Stimulated activated CD8-positive, alpha-beta memory T cell treated with anti-CD3 and anti-CD28 coated beads, Interleukin-2, amount 100 ng/mL, for 48 hours (primary cell): ENCODE measurements at regions not wholly inside any gene's neighbourhood (a gene's known extent, or its start where the extent isn't known, plus 50 kb on each side); places are given as distances from the start of the nearest gene placed in this dataset.
"Not testable (repeated sequence)": the region's sequence is repeated elsewhere in the genome, so short reads cannot be mapped to it uniquely, and the experiment has no call there.

ENCODE experiments used
- DNase-seq, 2 donors: peaks; one replicate each; pipeline ENCODE4 v3.0.0-alpha.2; 2020; ENCODE audit warnings: low read depth in 2 of 2

DNA sequence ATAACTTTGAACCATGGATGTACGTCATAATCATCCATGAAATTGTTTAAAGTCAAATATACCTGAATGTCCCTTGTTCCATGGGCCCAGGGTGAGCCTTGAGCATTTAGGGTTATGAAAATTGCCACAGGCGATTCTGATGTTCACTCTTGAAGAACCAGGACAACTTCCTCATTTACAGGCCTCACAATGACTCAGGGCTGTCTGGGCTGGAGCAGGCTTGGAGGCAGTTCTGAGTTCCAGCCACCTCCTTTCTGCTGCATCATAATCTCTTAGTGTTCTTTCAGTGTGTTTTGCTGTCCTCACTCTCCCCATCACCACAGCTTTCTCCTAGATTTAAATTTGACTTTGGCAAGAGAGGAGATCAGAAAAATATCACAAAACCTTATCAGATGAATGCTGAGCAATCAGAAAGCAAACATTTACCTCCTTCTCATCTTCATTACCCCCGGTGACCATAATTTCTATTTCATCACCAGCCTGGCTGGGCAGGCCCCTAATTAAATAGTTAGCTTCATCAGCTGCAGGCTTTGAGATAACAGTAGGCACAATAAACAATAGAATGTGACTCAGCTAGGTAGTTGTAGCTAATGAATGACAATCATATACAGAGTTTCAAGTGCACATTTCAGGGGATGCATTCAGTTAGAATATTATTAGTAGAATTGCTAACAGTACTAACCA, 571.0 kb downstream of the SH2D4B start:
- no peak for DNase-seq

DNA sequence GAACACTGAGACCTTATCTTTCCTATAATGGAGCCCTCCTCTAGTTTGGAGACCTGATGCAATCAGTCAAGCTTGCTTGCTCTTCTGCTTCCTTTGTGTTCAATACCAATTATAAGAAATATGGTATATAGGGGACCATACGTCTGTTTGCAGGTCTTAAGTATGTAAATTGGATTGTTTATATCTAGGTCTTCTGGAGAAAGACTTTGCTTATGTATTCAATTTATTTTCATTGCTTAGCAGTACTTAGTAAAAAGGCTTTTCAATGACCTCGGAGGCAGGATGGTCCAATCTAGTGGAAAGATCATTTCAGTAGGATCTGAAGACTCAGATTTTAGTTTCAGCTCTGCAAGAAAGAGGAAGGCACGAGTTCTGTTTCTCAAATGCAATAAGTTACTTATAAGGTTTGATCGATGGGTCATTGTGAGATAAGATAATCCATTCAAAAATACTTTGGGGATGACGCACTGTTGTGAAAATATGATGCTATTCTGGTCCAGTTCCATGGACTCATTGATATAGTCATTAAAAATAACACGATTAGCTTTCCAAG, 571.6 kb downstream of the SH2D4B start:
- no peak for DNase-seq

DNA sequence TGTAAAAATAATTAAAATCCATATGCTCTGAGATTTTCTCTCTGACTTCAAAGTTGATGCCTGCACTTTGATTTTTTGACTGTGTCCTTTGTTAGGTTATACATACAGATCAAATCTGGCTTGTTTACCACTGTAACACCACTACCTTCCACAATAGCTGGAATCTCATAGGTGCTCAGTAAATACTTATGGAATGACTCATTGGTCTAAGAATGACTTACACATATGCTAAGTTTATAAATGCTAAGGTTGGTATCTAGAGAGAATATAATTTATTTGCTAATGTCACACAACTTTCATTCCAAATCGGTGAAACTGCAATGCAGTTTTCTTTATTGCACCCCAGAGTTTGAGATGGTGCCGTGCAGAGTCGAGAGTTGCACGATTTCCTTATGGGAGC, 578.5 kb downstream of the SH2D4B start:
- no peak for DNase-seq

DNA sequence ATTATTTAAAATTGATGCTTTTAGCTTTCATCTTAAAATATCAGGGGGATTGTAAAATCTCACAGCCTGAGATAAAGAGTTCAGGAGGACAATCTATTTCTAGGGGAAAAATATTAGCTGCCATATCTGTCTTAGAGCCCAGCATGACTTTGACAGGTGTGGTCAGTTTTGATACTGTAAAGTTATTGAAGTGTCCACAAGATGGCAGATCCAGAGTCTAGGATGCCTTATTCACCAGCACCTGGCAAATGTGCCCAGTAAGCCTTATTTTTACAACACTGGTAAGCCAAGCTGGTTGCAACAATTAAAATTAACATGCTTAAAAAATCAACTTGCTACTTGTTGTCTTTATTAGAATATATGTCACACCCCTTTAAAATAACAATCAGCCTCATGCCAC, 579.3 kb downstream of the SH2D4B start:
- no peak for DNase-seq

DNA sequence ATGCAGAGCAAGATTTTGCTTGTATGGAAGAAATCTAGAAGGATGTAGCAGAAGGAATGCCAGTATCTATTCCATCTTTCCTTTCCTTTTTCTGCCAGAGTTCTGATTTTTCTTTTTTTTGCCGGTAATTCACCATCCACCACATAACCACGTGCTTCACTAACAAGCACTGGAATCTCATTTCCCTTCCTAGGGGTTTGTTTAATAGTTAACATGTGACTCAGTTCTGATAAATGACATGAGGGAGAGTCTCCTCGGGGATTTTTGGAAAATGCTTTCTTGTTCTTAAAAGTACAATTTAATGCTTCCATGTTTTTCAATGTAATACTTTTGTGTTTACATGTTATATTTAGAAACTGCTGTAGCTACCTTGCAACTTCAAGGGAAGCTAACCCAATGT, 590.2 kb downstream of the SH2D4B start:
- no peak for DNase-seq

DNA sequence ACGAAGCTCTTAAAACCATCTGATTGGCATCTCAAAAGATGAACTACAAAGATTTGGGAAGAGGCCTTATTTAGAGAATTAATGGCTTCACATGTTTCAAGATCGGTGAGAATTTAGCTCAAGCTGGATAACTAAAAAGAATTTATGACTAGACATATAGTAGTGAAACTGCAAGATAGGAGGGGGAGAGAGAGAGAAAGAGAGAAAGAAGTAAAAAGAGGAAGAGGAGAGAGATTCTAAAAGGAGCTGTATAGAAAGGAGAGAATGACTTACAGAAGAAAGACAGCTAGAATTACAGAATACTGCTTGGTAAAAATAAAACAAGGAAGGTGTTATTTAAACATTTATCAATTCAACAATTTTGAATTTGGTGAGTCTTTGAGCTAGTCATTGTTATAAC, 592.3 kb downstream of the SH2D4B start:
- DNase-seq, result no peak

DNA sequence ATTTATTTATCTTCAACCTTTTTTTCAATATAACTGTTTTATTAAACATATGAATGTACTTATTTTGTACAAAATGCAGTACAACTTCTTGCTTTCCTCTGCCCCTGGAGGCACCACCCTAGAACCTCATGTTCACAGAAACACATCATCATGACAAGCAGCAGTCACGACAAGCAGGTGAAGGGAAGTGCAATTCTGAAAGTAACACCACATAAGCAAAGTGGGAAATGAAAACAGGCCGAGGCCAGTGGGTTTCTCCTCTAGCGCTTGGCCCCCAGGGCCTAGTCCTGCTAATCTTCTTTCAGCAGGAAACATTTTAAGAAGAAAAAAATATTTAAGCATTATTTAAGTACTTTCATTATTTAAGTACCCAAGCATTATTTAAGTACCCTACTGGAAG, 598.1 kb downstream of the SH2D4B start:
- no peak for DNase-seq

DNA sequence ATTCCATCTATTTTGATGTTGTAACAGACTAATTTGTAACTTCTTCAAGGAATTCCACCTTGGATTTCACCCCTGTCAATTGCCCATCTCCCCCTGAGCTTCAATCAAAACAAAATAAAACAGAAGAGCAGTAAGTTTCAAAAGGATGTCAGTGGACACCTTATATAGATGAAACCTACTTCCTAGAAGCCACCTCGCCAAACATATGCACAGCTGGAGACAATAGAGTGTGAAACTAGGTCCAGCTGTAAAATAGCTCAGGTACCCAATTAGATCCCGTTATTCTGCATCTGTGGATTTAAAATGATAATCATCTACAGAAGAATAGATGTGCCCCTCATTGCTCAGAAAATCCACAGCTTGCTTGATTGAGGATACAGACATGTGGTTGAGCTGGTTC, 598.6 kb downstream of the SH2D4B start:
- DNase-seq, result no peak

DNA sequence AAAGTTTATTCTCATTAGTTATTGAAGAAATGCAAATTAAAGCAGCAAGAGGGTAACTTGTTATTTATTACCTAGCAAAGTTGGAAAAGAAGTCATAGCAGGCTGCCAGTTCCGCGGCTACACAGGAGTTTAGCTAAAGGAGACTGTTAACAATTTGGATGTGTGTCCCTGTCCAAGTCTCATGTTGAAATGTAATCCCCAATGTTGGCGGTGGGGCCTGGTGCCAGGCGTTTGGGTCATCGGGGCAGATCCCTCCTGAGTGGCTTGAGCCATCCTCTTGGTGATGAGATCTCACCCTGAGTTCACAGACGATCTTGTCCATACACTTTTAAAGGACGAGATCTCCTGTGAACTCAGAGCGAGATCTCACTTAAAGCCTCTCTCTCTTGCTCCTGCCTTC, 608.3 kb downstream of the SH2D4B start:
- DNase-seq, result no peak

DNA sequence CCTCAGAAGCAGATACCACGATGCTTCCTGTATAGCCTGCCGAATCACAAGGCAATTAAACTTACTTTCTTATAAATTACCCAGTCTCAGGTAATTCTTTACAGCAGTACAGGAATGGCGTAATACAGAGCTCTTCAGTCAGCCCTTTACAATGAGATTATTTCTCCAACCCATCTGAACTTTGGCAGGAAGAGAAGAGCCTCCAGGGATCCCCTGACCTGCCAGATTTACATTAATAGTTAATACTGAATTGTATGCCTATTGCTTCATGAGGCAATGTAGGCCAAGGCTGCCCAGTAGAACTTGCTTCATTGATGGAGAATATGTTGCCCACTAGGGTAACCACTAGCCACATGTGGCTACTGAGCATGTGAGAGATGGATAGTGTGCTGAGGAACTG, 608.7 kb downstream of the SH2D4B start:
- no peak for DNase-seq

DNA sequence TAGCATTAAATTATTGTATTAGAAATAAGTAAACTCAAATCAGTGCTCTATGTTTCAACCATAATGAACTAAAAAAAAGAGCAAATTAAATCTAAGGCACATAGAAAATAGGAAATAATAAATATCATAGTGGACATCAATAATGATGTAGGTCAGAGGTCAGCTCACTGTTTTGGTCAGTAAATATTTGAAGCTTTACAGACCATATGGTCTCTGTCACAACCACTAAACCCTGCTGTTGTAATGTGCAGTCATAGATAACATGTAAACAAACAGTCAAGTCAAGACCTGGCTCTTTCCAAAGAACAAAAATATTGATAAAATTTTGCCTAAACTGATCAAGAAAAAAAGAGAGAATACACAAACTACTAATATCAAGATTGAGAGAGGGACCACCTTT, 615.0 kb downstream of the SH2D4B start:
- no peak for DNase-seq

DNA sequence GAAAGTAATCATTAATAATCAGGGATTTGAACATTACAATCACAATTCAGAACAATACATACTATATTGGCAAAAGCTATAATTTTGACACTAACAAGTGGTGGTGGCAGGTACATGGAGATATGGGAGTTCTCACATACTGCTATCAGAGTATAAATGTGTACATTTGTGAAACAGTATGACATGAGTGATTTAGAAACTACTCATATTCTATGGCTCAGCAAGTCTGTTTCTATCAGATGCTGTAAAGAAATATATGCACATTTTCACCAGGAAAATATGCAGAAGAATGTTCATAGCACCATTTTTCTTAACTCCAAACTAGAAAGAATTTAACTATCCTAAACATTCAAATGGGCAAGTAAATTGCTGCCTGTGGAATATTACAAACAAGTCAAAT, 620.0 kb downstream of the SH2D4B start:
- no peak for DNase-seq

DNA sequence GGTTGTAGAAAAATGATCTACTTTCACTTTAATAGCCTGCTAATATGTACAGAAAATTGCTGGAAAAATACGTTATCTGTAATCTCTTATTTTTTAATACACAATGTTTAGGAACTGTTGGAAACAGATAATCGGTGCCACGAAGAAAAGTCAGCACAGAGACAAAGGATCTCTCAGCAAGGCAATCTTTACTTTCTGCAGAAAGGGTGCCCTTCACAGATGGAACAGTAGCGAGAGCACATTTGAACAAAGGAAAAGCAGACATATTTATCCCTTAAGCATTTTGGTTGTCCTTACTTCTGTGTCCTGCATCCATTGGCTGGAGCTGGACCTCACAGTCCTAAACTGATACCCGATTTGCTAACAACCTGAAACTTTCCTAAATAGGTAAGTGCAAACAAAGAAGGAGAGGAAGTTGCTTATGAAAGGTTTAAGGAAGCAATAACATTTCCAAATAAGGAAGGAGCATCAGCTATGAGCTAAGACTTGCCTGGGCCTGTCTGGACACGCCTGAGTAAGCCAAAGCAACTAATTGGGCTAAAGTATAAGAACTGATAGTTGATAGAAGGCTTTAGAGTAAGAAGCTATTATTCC, 640.0 kb downstream of the SH2D4B start:
- no peak for DNase-seq

DNA sequence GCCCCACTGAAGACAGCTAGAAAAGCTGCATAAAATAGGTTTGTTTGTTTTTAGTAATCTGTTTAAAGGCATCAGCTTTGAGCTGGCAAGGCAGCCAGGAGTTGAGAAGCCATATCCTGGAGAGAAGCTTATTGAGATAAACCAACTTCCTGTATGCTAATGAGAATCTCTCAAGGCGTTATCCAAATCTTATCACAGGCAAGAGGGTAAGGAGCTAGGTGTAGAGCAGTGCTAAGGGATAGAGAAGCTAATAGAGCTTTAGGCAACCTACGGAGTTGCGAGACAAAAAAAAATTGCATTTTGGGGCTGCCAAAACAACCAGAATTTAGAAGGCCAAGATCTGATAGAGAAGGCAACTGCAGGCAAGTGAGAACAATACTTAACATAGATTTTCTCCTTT, 641.6 kb downstream of the SH2D4B start:
- no peak for DNase-seq

DNA sequence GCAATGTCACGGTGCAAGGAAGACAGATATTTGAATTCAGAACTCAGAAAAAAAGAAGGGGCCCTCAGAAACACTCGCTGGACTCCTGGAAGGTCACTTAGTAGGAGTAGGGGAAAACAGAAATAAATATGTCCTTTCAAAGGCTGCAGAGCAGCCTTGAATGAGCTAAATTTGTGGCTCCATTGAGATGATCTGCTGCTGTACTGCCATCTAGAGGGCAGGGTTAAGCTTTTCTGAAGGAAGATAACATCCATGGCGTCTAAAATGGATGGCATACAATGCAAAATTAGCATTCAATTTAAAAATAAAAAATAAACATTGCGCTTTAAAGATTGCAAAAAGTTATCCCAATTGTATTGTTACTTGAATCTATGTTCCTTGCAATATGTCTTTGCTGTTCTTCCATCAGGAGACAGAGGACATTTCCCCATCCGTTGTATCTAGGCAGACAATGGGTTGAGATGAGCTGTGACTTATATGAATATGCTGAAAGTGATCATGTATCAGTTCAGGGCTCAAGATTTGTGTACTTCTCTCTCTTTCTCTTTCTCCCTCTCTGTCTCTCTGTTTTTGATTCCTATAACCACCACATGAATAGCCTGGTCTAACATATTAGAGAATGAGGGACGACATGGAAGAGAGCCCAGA, 642.2 kb downstream of the SH2D4B start:
- no peak for DNase-seq

DNA sequence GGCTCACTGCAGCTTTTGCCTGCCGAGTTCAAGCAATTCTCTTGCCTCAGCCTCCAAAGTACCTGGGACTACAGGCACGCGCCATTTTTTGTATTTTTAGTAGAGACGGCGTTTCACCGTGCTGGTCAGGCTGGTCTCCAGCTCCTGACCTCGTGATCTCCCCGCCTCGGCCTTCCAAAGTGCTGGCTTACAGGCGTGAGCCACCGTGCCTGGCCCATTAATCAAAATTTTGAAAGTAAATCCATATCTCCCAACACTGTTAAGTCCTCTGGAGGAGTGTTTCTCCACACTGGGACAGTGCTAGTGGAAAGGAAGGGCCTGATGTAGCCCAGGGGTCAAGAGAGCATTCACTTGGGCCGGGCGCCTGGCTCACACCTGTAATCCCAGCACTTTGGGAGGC, 644.6 kb downstream of the SH2D4B start:
- DNase-seq, result no peak

DNA sequence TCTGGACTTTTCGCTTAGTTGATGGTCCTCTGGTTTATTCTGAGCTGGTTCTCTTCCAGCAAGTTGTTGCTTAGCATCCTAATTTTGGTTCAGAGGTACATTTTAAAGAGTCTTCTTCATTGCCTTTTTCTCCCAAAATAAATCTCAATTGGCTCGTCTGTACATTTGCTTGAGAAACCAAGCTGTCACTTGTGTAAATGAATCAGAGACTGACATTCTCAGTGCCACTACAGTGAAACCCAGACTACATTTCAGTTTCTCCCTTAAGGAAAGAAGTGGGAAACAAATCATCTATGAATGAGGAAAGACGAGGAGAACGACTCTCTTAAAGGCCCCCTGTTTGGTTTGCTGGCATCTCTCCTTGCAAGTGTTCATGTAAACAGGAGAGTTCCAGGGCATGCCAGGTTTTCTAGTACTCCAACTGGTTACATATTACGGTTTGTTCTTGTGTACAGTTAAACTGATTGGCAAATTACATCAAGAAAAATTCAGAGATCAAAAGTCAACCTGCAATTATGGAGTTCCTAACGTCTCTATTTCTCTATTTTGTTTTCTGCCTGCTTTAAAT, 654.6 kb downstream of the SH2D4B start:
- DNase-seq, result no peak

DNA sequence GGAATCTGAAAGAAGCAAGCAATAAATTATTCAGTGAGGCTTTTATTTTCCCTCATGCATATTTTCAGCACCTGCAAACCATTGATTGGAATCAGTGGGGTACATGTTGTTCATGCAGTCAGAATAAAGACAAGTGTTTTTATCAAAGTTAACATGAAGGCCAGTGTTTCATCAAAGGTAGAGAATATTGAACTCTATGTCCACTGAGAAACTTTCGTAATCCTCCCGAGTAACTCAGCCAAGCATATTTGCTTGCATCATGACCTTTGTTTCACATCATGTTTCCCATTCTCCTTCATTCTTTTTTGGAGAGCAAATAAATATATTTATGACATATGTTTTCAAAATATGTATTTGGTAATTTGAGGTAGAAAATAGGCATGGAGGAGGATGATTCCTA, 663.1 kb downstream of the SH2D4B start:
- no peak for DNase-seq

DNA sequence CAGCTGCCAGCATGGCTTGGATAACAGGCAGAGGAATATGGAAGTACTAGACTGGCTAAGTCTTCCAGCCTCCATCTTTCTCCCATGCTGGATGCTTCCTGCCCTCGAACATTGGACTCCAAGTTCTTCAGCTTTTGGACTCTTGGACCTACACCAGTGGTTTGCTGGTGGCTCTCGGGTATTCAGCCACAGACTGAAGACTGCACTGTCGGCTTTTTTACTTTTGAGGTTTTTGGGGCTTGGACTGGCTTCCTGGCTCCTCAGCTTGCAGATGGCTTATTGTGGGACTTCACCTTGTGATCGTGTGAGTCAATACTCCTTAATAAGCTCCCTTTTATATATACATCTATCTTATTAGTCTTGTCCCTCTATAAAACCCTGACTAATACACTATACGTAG, 667.6 kb upstream of the NRG3 start:
- DNase-seq, result not testable (repeated sequence)

DNA sequence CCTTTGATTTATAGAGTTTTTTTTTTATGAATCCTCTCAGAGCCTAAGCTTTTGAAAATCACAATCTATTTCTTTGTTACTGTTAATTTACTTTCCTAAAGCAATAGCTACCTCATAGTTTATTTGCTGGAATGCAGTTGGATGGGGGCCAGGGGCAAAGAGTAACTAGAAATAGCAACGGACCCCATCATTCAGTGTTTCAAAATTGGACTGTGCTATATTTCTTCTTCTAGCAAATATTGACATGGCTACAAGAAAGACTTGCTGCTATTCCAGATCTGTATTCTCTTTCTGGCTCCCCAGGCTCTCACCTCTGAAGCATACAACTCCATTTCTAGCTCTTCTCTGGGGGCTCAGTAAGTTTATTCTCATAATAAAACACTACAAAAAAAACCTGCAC, 661.6 kb upstream of the NRG3 start:
- DNase-seq, result no peak

DNA sequence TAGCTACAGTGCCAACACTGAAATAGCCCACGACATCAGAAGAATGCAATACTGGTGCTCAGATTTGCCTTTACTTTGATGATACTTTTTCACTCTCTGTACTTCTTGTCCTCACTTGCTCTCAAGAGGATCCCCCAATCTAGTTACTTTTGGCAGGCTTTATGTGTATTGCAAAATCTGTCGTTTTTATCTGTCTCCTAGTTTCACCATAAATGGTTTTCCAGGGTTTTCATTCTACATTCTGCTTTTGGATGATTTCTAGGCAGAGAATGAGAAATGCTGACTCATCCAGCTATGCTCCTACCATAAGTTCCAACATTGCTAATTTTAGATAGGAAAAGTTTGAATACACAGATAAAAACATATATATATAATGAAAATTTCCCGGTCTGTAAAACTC, 659.5 kb upstream of the NRG3 start:
- DNase-seq, result no peak

DNA sequence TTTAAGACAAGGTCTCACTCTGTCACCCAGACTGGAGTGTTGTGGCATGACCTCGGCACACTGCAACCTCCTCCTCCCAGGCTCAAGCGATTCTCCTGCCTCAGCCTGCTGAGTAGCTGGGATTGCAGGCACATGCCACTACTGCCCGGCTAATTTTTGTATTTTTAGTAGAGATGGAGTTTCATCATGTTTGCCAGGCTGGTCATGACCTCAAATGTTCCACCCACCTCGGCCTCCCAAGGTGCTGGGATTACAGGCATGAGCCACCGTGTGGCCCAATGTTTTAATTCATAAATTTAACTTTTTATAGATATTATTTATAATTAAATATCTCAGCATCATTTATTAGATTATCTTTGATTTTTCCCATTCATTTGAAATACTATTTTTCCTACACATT, 658.0 kb upstream of the NRG3 start:
- DNase-seq, result no peak

DNA sequence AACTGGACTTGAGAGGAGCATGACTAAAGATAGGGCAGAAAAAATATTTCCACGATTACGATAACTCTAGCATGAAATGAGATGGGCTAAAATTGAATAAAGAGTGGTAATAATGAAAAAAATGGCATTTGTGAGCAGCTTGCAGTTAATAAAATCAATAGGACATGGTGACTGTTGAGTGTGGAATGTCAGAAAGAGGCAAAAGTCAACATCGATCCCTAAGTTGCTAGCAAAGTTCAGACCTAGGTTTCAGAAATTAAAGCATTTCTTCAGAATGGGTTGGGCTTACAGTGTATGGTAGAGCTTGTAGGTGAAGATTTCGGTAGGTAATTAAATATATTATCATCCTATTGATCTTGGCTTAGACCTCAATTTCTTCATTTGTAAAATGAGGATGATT, 656.7 kb upstream of the NRG3 start:
- no peak for DNase-seq
